CD4-positive, alpha-beta T cell treated with Interferon alpha-2 for 1 hour (primary cell): ENCODE measurements at regions not wholly inside any gene's neighbourhood (a gene's known extent, or its start where the extent isn't known, plus 50 kb on each side); places are given as distances from the start of the nearest gene placed in this dataset.

Experiments used
- DNase-seq, 2 donors: peaks; one replicate each; pipeline ENCODE4 v3.0.0-alpha.2; 2020 to 2022

DNA sequence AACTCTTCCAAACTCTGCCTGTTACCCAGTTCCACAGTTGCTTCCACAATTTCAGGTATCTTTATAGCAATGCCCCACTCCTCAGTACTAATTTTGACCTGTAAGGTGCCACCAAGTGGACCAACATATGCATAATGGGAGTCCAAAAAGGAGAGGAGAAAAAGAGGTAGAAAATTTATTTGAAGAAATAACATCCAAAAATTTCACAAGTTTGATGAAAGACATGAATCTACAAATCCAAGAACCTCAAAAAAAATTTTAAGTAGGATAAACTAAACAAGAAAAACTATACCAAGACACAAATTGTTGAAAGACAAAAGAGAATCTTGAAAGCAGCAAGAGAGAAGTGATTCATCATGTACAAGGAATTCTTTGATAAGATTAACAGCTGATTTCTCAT lies 79.8 kb downstream of the BARX1 start:
- DNase-seq = no peak

DNA sequence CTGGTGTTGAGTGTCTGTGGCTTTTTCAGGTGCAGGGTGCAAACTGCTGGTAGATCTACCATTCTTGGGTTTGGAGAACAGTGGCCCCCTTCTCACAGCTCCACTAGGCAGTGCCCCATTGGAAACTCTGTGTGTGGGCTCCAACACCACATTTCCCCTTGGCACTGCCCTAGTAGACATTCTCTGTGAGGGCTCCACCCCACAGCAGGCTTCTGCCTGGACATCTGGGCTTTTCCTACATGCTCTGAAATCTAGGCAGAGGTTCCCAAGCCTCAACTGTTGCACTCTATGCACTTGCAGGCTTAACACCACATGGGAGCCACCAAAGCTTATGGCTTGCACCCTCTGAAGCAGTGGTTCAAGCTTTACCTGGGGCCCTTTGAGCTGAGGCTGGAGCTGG lies 80.9 kb downstream of the BARX1 start:
- no peak for DNase-seq

- DNase-seq = no peak
Measured at GRCh38 chr9:93871286-93871685, 83.9 kb downstream of the BARX1 start.

GRCh38 chr9:93869863-93870262 lies 85.3 kb downstream of the BARX1 start:
- no peak for DNase-seq

GRCh38 chr9:93869088-93869487 lies 86.1 kb downstream of the BARX1 start:
- DNase-seq = no peak

- DNase-seq = no peak
Measured at GRCh38 chr9:93865716-93866115, 89.4 kb downstream of the BARX1 start.

- no peak for DNase-seq
Measured at GRCh38 chr9:93865245-93865644, 89.9 kb downstream of the BARX1 start.

GRCh38 chr9:93864840-93865239 lies 90.3 kb downstream of the BARX1 start:
- DNase-seq = no peak

DNA sequence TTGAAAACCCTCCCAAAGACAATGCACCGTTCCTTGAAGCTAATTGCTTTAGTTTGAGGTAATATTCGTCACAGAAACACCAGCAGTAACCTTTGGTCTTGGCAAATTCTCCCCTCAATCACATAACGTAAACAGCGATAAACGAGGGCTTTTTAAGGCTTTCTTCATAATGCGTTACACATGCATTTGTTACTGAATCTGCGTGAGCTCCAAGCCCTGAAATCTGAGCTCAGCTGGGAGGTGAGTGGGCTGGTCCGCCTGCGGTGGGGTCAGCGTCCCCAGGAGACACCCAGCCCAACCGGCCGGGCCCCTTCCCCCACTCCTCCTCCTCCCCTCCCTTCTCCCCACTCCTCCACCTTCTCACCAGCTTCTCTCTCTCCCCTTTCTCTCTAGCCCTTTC lies 91.1 kb downstream of the BARX1 start:
- no peak for DNase-seq

DNA sequence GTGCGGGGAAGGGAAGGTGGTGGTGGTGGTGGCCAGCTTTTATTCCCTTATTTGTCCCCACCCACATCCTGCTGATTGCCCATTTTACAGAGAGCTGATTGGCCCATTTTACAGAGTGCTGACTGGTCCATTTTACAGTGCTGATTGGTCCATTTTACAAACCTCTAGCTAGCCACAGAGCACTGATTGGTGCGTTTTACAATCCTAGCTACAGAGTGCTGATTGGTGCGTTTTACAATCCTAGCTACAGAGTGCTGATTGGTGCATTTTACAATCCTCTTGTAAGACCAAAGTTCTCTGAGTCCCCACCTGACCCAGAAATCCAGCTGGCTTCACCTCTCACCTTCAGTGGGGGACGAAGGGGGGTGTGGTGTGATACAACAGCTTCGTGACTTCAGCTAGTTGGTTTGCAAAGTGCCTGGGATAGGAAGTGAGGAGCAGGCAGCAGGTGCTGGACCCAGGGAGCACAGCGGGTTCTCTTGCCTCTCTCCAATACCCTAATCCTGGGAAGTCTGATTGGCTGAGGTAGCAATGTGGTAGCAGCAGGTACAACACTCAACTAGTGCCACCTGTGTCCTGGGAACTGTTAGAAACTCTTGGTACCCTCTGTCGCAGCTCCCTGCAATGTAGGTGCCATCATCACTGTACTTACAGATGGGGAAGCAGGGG lies 92.1 kb downstream of the BARX1 start:
- no peak for DNase-seq

- no peak for DNase-seq
Measured at GRCh38 chr9:93861736-93862358, 93.3 kb downstream of the BARX1 start.

DNA sequence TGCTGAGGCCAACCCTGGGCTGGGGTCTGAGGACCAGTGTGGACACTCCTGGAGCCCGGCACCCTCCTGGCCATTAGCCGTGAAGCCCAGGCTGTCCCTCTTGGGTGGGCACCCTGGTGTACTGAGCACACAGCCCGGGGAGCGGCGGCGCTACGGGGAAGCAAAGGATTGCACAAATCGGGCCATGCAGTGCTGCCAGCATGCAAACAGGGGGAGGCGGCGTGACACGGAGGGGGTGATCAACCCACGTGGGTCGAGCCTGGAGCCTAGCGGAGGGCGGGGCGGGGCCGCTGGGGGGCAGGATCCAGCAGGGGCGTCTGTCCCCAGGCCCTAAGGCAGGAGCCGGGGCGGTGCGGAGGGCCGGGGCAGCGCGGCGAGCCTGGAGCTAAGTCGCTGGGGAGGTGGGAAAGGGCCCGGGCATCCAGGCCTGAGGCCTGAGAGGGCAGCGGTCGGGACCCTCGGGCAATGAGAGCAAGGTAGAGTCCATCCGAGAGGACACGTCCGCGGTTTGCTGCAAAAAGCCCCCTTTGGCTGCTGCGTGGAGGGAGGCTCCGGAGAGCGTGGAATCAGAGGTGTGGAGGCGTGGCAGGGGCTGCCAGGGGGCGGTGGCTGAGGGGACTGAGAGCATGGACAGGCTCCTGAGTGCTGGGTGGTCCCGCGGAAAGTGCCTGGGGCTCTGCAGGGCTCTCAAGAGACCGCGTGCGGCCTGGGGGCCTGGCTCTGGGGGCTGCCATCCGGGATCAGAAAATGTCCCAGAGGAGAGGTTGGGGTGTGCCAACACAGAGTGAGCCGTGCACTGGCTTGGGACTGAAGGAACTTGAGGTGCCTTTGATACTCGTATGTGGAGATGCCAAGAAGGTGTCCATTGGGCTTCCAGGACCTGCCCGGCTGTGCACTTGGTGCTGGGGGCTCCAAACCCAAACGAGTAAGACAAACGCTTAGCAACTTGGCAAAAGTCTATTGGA lies 94.2 kb downstream of the BARX1 start:
- DNase-seq = no peak

DNA sequence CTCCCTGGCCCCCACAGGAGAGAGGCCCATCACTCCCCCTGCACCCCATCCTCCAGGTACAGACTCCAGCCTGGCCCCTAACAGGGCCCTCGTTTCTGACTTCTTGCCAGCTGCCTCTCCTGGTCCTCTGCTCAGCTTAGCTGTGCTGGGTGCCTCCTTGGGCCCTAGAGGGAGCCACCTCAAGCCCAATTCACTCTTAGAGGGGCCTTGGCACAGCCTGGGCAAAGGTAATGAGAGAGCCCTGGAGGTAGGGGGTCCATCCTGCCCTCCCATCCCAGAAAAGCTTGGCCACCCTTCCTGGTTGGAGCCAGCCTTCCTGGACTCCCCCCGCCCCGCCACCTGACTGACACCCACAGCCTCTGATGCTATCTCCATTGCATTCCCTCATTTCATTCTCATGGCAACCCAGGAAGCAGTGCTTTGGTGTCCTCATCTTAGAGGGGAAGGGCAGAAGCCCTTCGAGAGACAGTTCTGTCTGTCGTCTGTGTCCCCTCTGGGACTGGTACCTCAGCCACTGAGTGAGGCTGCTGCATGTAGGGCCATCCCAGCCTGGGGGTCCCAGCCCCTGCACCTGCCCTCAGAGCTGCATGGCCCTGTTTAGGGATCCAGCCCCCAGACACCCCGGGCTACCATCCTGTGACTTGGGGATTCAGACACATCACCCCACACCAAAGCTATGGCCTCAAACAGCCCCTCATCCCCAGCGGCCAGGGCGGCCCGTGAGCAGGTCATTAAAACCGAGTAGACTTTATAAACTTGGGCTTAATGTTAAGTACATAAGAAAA lies 95.5 kb downstream of the BARX1 start:
- no peak for DNase-seq

DNA sequence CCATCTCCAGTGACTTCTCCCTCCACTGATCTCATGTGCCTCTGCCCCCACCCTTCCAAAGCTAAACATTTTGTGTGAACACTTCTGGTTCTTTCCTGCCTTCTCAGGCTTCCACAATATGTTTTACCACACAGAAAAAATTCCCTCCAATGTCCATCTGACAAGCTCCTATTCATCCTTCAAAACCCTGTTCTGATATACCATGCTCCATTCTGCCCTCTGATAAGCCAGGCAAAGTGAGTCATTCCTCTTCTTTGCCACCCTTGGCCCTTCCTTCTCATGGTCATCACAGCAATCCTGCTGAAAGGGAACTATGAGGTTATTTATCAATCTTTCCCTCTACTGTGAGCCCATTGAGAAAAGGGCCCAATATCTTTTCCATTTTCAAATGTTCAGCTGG lies 97.6 kb downstream of the BARX1 start:
- DNase-seq = no peak

DNA sequence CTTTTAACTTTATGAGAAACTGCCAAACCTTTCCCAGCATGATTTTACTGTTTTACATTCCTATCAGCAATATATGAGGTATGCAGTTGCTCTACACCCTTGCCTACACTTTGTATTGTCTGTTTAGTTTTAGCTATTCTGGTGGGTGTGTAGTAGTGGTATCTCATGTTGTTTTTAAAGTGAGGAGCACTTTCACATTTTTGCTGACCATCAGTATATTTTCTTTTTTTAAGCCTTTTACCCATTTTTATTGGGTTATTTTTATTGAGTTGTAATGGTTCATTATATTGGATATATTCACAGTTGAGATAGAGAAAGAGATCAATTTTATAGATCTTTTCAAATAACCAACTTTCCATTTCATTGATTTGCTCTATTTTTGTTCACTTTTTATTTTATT lies 102.4 kb downstream of the BARX1 start:
- no peak for DNase-seq

DNA sequence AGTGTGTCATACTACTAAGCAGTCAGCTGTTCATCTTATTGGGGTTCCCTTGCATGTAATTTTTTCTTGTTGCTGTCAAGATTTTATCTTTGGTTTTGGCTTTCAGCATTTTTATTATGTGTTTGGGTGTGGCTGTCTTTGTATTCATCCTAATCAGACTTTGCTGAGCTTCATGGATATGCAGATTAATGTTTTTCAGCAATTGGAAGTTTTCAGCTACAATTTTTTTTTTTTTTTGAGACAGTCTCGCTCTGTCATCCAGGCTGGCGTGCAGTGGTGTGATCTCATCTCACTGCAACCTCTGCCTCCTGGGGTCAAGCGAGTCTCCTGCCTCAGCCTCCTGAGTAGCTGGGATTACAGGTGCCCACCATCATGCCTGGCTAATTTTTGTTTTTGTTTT lies 108.8 kb downstream of the BARX1 start:
- no peak for DNase-seq

- no peak for DNase-seq
Measured at GRCh38 chr9:93843396-93843795, 111.8 kb downstream of the BARX1 start.

DNA sequence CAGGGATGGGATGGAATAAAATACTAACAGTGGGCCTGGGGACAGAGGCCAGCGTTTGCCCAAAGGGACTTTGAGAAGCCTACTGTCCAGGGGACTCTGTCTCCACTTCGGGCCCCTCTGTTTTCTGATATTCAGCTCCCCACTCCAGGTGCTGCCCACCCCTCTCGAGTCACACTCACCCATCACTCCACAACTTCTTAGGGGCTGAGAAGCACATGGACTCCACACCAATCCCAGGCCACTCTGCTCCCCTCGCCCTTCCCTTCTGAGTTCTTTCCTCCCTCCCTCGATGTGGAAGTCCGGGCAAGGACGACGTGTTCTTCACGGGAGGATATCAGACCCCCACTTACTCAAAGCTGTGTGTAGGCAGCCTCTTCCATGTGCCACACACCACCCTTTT lies 124.5 kb downstream of the BARX1 start:
- no peak for DNase-seq

GRCh38 chr9:93830012-93830596 lies 125.1 kb downstream of the BARX1 start:
- DNase-seq = no peak

DNA sequence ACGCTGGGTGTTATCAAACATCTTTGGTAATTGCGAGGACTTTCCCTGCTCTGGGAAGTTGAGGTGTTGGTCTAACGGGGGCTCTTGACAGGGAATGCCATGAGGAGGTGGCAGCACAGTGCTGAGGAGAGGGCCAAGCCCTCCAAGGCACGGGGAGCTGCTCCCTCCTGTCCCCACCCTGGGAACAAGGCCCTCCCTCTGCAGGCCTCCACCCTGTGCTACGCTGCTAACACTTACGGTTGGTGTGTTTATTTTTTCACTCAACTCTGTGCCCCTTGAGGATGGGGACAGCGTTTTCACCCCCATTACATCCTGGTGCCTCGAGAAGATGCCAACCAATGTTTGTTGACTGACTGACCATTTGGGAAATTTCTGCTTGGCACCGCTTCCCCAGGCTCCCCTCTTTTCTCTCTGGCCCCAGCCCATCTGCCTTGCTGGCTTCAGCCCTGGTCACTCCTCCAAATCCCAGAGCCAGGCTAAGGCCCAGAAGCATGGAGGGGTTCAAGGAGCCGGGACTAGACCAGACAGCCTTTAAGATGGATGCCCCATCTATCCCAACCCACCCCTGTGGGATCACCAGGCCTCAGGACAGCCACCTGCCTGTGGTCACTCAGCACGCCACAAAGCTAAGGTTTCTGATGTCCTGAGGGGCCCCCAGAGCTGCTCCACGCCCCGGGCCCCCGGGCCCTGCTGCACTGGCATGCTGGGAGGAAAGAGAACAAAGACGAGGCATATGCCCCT lies 125.7 kb downstream of the BARX1 start:
- DNase-seq = no peak

- DNase-seq = no peak
Measured at GRCh38 chr9:93828331-93829097, 126.6 kb downstream of the BARX1 start.
